Effector memory CD4-positive, alpha-beta T cell (primary cell): ENCODE measurements at regions not wholly inside any gene's neighbourhood (a gene's known extent, or its start where the extent isn't known, plus 50 kb on each side); places are given as distances from the start of the nearest gene placed in this dataset.
"Not testable (repeated sequence)": the region's sequence is repeated elsewhere in the genome, so short reads cannot be mapped to it uniquely, and the experiment has no call there.

ENCODE experiments used
- DNase-seq, 3 donors: peaks; one replicate each; pipeline ENCODE4 v3.0.0-alpha.2; 2020
- H3K27ac ChIP-seq: 2 replicates; pipeline ENCODE4 v1.7.0; 2013; ENCODE audit warnings: mild to moderate bottlenecking, low read length, moderate library complexity; ENCODE audit not compliant: insufficient read depth, poor library complexity, severe bottlenecking
- H3K27me3 ChIP-seq: replicated peaks from 2 replicates; pipeline ENCODE4 v1.7.0; 2013; ENCODE audit warnings: mild to moderate bottlenecking, low read length; ENCODE audit not compliant: insufficient read depth, control insufficient read depth, poor library complexity, severe bottlenecking
- H3K36me3 ChIP-seq: 2 replicates; pipeline ENCODE4 v1.7.0; 2013; ENCODE audit warnings: mild to moderate bottlenecking, low read length, moderate library complexity; ENCODE audit not compliant: control insufficient read depth, insufficient read depth
- H3K4me1 ChIP-seq: 2 replicates; pipeline ENCODE4 v1.7.0; 2013; ENCODE audit warnings: low read length, mild to moderate bottlenecking; ENCODE audit not compliant: control insufficient read depth, insufficient read depth, poor library complexity, severe bottlenecking
- H3K4me3 ChIP-seq: 2 replicates; pipeline ENCODE4 v1.7.0; 2013; ENCODE audit warnings: low read length, low read depth, mild to moderate bottlenecking; ENCODE audit not compliant: insufficient read depth, poor library complexity, severe bottlenecking
- H3K9me3 ChIP-seq: 2 replicates; pipeline ENCODE4 v1.7.0; 2013; ENCODE audit warnings: mild to moderate bottlenecking, low read length, moderate library complexity; ENCODE audit not compliant: control insufficient read depth

- not testable (repeated sequence) for H3K27ac ChIP-seq, H3K27me3 ChIP-seq, H3K36me3 ChIP-seq, H3K4me3 ChIP-seq, DNase-seq, H3K9me3 ChIP-seq
- peaks cover 32% of the 10 kb centered on the region for H3K4me1 ChIP-seq
Measured at GRCh38 chr12:131601499-131601898, 109.4 kb upstream of the SFSWAP start.

DNA sequence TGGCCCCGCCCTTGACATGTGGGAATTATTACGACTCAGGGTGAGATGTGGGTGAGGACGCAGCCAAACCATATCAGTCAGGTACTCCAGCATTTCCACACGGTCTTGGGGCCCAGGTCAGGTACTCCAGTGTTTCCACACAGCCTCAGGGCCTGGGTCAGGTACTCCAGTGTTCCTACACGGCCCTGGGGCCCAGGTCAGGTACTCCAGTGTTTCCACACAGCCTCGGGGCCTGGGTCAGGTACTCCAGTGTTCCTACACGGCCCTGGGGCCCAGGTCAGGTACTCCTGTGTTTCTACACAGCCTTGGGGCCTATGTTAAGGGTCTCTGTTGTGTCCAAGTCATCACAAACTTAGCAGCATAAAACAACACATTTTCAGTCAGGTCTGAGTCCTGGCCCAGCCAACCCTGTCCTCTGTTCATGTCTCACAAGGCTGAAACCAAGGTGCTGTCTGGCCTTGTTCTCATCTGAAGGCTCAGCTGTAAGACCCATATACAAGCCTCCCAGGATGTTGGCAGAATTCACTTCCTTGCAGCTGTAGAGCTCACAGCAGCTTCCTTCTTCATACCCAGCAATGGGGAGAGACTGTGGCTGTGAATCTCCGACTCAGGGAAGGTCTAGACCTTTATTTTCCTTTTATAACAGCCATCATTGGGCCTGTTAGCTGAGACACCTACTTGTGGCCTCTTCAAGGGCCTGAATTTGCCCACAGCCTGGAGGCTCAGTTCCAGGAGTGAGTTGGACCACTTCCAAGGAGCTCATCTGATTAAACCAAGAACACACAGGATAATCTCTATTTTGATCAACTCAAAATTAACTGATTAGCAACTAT lies 107.6 kb upstream of the SFSWAP start:
- H3K4me1 ChIP-seq, result peaks cover 44% of the 10 kb centered on the region
- no peaks in the 10 kb centered on the region for H3K27me3 ChIP-seq
- DNase-seq, result no peak
- peak overlapping the region; percentile 8 for H3K27ac ChIP-seq
- H3K36me3 ChIP-seq, result no peaks in the 10 kb centered on the region
- H3K9me3 ChIP-seq, result no peaks in the 10 kb centered on the region
- no peak overlapping the region for H3K4me3 ChIP-seq

DNA sequence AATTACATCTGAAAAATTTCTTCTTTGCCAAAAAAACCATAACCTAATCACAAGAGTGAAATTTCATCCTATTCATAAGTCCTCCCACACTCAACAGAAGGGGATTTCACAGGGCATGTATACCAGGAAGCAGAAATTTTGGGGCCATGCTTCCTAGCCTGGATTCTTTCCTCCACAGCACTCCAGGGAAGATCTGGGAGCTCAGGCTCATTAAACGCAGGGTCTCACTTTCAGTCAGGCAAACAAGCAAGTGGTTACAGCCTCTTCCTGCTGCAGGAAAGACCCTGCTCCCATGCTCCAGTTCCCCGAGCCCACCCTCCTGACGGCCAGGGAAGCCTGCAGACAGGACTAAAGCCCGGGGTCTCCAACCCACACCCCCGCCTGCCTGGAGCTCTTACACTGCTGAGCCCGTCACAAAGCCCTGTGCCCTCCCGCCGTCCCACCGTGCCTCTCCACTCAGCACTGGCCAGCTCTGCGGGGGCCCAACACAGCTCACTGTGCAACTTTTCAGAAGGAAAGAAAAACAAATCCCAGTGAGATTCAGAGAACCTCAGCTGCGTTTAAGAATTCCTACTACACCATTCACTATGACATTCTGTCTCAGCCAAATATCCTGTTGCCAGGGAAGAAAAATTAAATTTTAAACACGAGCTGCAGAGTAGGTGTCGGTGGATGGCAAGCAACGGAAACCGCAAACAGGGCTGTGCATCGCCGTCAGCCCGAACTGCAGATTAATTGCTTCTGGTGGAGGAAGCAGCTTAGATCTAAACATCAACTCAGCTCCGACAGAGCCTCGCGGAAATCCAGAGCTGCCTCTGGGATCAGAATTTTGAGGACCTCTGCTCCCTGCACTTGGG lies 106.7 kb upstream of the SFSWAP start:
- peak; percentile 11 to 14 (median 13) for DNase-seq
- peaks cover 50% of the 10 kb centered on the region for H3K4me1 ChIP-seq
- no peaks in the 10 kb centered on the region for H3K27me3 ChIP-seq
- no peaks in the 10 kb centered on the region for H3K9me3 ChIP-seq
- no peaks in the 10 kb centered on the region for H3K36me3 ChIP-seq
- H3K4me3 ChIP-seq, result peak overlapping the region; percentile 39
- H3K27ac ChIP-seq, result peak overlapping the region; percentile 48

GRCh38 chr12:131604859-131605258 lies 106.0 kb upstream of the SFSWAP start:
- Histone ChIP-seq H3K4me1 (peaks cover 50% of the 10 kb centered on the region), H3K36me3 (no peaks in the 10 kb centered on the region), H3K9me3 (no peaks in the 10 kb centered on the region), H3K4me3 (no peak overlapping the region), H3K27me3 (no peaks in the 10 kb centered on the region), H3K27ac (peak overlapping the region; percentile 48)
- no peak for DNase-seq

DNA sequence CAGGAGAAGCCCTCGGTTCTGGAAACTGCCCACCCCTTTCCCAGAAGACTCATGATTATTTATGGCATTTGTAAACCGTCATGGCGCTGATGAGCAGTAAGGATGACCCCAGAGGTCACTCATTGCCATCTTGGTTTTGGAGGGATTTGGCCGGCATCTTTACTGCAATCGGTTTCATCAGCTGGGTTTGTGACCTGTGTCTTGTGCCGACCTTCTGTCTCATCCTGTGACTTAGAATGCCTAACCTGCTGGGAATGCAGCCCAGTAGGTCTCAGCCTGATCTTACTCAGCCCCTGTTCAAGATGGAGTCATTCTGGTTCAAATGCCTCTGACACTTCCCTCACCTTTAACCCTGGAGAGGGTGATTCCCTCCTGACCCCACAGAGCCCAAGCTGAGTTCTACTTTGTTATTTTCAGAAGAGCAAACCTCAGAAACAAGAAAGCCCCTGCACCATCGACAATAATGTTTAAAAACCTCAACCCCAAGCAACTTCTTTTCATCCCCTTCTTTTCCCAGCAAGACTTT lies 105.5 kb upstream of the SFSWAP start:
- Histone ChIP-seq H3K4me1 (peaks cover 50% of the 10 kb centered on the region), H3K4me3 (no peak overlapping the region), H3K27me3 (no peaks in the 10 kb centered on the region), H3K27ac (no peak overlapping the region), H3K9me3 (no peaks in the 10 kb centered on the region), H3K36me3 (no peaks in the 10 kb centered on the region)
- DNase-seq, result no peak

GRCh38 chr12:131606218-131606901 lies 104.5 kb upstream of the SFSWAP start:
- H3K9me3 ChIP-seq, result no peaks in the 10 kb centered on the region
- H3K36me3 ChIP-seq, result no peaks in the 10 kb centered on the region
- H3K4me3 ChIP-seq, result no peak overlapping the region
- H3K27me3 ChIP-seq, result no peaks in the 10 kb centered on the region
- H3K27ac ChIP-seq, result no peak overlapping the region
- DNase-seq, result no peak
- H3K4me1 ChIP-seq, result peaks cover 50% of the 10 kb centered on the region

DNA sequence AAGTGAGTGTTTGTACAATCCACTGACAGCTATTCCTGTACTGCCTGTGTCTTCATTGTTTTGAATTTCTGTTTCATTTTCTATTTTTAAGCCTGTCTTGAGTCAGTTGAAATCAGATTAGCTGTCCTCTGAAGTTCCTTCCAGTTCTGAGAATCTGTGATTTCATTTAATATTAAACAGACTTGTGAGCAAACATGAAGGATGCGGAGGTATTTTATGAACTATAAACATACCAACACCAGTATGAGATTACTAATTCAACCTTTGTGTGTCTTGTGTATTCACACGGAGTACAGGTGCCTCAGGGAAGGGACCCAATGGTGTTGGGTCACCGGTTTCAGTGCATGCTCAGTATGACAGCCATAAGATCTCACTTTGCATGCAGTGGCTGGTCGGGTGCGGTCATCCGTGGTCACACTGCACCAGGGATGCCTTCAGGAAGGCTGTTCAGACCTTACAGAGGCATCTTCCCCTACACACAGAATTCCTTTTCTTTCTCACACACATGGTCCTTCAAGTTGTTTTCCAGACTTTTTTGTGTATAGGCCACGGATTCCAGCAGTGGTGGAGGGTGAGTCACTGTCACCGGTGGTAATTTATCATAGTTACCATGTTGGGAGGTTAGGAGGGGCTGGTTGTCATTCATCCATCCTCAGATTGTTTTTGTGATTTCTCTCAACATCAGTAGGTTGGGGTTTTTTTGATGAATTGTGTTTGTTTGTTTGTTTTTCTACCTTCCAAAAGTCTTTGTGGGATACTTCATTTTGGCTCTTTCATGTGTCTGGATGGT lies 103.0 kb upstream of the SFSWAP start:
- no peaks in the 10 kb centered on the region for H3K9me3 ChIP-seq
- H3K4me3 ChIP-seq, result no peak overlapping the region
- H3K27ac ChIP-seq, result no peak overlapping the region
- peaks cover 50% of the 10 kb centered on the region for H3K4me1 ChIP-seq
- no peak for DNase-seq
- H3K27me3 ChIP-seq, result no peaks in the 10 kb centered on the region
- H3K36me3 ChIP-seq, result no peaks in the 10 kb centered on the region

- Histone ChIP-seq H3K4me1 (peaks cover 38% of the 10 kb centered on the region), H3K36me3 (no peaks in the 10 kb centered on the region)
- DNase-seq, result peak; percentile 12 to 30 (median 30)
Measured at GRCh38 chr12:131608740-131609690, 101.9 kb upstream of the SFSWAP start.

More at GRCh38 chr12:131608740-131609690, 101.9 kb upstream of the SFSWAP start:
- Histone ChIP-seq H3K27ac (no peak overlapping the region), H3K27me3 (no peaks in the 10 kb centered on the region), H3K4me3 (no peak overlapping the region), H3K9me3 (no peaks in the 10 kb centered on the region)
